Activated CD8-positive, alpha-beta memory T cell treated with anti-CD3 and anti-CD28 coated beads, Interleukin-2, amount 50 U/mL, for 1 hour (primary cell): ENCODE measurements at regions not wholly inside any gene's neighbourhood (a gene's known extent, or its start where the extent isn't known, plus 50 kb on each side); places are given as distances from the start of the nearest gene placed in this dataset.
"Not testable (repeated sequence)": the region's sequence is repeated elsewhere in the genome, so short reads cannot be mapped to it uniquely, and the experiment has no call there.

ENCODE experiments used
- DNase-seq: peaks from one replicate; pipeline ENCODE4 v3.0.0-alpha.2; 2020; ENCODE audit errors: extremely low read depth

- DNase-seq: no peak
Measured at GRCh38 chr5:125913200-125913599, 510.0 kb upstream of the GRAMD2B start.

GRCh38 chr5:125914471-125914870 is 508.7 kb upstream of the GRAMD2B start:
- DNase-seq: no peak

GRCh38 chr5:125923958-125924357 is 499.3 kb upstream of the GRAMD2B start:
- not testable (repeated sequence) for DNase-seq

GRCh38 chr5:125926172-125926571 is 497.0 kb upstream of the GRAMD2B start:
- DNase-seq: no peak

- DNase-seq: no peak
Measured at GRCh38 chr5:125928663-125929062, 494.5 kb upstream of the GRAMD2B start.

DNA sequence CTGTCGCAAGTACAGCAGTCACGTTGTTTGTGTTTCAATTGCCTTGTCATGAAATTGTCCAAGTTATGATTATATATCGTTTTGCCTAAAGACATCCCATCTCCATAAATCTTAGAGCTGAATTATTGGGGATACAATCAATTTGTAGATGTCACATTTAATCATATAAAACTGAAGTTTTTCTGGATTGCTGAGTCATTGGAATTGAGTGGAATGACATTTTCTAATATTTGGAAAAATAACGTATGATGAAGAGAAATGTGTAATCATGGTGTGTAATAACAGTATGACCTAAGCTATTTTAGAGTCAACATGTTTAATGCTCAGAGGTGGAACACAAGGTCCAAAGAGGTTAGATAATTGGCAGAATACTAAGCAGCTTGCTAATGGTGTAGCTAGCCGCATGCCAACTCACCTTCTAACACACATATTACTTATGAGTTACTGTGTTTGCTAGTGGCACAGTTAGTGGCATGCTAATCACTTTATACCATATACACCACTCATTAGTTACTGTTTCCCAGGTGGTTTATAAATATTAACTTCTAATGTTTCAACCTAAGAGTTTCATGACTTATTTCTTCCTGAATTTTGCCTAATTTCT is 473.1 kb upstream of the GRAMD2B start:
- DNase-seq: no peak

- no peak for DNase-seq
Measured at GRCh38 chr5:125961150-125961549, 462.1 kb upstream of the GRAMD2B start.

- no peak for DNase-seq
Measured at GRCh38 chr5:125965577-125965976, 457.6 kb upstream of the GRAMD2B start.

DNA sequence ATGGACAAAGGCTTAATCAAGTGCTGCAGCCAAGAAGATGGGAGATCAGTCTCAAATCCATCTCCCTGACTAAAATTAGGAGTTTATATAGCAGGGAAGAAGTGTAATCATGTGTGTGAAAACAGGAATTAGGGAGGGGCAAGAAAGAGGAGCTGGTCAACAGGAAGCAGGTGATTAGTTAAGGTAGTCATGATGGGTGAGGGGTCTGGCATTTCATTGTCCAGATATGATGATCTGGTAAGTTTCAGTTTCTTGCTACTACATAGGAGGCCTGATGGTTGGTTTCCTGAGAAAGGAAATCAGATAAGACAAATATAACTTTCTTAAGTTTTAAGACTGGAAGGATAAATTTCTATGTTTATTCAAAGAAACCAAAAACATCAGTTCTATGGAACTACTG is 455.6 kb upstream of the GRAMD2B start:
- DNase-seq: no peak

- DNase-seq: no peak
Measured at GRCh38 chr5:125969011-125969813, 454.0 kb upstream of the GRAMD2B start.

DNA sequence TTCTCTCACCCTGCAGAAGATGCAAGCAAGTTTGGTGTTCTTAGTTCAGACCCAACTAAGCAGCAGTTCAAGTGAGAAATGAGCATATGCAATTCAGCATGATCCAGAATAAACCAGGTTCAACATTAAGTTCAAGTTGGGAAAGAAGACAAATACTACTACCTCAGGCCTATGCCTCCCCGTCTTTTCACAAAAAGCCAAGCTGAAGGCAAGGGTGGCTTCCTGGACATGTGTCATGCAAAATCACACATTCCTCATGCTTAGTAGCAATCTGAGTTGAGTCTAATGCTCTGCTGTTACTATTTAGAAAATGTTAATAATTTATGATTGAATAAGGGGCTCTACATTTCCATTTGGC is 453.4 kb upstream of the GRAMD2B start:
- no peak for DNase-seq

GRCh38 chr5:125970631-125971307 is 452.4 kb upstream of the GRAMD2B start:
- no peak for DNase-seq

DNA sequence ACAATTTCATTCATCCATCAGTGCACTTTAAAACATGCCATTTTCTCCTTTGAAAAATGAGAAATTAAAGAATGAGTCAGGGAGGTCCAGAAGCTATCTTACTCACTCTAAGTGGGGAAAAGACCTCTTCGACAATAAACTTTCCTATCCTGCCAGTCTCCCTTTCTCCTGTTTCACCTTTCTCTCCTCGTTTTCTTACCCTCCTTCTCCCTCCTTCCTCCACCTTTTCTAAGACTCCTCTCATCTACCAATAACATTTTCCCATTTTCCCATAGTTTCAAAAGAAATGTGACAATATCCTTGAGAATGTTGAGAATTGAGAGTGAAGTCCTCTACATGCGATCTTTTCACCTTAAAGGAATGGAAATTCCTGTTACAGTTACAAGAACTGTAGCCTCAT is 450.5 kb upstream of the GRAMD2B start:
- no peak for DNase-seq

DNA sequence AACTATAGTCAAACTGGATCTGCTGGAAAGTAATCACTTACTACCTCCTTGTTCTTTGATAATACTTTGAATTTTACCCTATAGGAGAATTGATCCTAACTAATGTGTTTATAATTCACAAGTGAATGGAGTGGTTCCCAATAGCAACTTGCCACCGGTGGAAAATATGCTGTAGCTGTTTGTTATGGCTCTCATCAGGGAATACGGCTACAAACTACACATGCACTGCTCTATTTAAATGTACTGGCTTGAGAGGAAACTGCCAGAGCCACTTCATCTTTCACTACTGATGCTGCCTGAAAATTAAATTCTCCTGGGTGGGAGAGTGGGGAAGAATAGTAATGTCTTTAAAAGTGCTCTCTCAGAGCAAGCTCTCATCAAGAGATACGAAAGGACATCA is 448.5 kb upstream of the GRAMD2B start:
- DNase-seq: no peak

DNA sequence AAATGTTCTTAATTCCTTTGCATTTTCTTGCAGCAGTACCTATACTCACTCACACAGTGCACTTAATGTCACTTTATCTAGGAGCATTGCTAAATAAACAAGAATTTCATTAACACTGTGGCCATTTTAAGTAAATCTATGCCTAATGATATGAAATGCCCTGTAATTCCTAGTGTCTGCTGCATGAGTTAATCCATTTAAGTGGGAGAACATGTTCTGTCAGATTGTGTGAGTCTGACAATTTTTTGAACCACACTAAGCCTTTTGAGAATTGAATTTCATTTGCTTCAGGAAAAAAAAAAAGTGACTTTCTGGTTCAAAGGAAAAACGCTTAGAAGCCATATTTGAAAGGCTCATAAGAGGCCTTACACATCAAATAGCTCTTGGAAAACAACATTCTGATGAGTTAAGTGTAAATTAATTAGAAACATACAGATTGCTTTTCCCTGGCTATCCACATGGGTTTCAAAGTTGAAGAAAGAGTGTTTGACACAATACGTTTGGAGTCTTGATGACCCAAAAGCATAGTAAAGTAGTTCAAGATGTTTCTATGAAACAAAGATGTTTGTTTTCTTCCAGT is 446.7 kb upstream of the GRAMD2B start:
- no peak for DNase-seq

DNA sequence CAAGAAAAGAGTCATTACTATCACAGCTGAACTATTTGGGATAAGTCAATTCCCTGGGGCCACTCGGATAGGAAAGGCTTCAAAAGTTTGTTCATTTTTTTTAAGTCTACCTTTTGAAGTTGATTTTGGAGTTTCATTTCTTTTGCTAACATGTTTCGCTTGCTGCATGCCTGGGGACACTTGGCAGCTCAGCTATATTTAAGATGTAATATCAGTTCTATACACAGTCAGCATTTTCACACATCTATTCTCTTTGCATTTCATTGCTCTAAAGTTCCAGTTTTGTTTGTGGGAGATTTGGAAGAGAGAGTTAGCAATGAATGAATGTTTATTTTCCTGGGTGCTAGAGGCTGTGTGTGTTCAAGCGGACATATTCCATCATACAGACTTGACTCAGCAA is 445.2 kb upstream of the GRAMD2B start:
- DNase-seq: no peak

- no peak for DNase-seq
Measured at GRCh38 chr5:125979636-125980035, 443.6 kb upstream of the GRAMD2B start.

DNA sequence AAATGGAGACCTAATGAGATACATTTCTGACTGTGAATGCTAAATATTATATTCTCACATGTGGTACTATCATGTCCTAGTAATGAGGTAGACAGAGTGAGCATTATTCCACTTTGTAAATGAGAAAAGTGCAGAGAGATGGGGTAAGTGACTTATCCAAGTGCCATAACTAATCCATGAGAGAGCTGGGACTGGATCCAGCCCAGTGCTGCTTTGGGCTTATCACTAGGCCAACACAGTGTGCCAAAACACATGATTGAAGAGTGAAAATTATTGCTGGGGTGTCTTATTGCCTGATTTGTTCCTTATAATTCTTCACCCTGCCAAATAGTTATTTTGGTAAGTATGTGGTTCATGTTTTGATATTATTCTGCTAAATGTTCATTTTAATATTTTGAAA is 442.2 kb upstream of the GRAMD2B start:
- DNase-seq: no peak

DNA sequence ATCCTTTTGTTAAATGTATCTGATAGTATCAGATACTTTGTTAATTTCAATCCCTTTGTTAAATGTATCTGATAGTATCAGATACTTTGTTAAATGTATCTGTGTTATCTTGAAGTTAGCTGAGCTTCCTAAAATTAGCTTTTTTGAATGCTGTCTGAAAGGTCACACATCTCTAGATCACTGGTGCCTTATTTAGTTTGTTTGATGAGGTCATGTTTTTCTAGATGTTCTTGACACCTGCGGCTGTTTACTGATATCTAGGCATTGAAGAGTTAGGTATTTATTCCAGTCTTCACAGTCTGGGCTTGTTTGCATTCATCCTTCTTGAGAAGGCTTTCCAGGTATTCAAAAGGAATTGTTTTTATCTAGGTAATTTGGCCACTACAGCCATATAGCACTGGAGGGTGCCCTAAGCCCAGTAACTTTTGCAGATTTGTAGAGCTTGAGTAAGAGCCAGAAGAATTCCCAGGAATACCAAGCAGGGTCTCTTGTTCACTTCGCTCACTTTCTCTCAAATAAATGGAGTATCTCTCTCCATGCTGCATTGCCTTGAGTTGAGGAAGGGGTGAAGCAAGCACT is 435.4 kb upstream of the GRAMD2B start:
- DNase-seq: no peak

DNA sequence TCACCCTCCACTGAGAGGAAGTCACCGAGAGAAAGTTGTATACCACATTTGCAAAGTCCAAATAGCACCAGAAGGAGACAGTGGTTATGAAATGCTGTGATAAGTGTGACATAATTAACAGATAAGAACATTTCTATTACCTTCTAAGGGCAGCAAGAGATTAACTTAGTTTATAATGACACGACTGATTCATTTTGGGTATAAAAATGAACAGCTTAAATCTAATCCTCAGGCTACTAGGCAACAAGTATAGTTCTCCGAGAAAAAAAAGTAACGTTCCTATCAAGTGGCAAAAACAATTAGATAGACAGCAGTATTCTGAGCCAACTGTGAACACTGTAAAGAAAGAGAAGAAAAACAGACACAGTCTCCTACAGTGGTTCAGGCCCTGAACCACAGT is 431.2 kb upstream of the GRAMD2B start:
- no peak for DNase-seq

DNA sequence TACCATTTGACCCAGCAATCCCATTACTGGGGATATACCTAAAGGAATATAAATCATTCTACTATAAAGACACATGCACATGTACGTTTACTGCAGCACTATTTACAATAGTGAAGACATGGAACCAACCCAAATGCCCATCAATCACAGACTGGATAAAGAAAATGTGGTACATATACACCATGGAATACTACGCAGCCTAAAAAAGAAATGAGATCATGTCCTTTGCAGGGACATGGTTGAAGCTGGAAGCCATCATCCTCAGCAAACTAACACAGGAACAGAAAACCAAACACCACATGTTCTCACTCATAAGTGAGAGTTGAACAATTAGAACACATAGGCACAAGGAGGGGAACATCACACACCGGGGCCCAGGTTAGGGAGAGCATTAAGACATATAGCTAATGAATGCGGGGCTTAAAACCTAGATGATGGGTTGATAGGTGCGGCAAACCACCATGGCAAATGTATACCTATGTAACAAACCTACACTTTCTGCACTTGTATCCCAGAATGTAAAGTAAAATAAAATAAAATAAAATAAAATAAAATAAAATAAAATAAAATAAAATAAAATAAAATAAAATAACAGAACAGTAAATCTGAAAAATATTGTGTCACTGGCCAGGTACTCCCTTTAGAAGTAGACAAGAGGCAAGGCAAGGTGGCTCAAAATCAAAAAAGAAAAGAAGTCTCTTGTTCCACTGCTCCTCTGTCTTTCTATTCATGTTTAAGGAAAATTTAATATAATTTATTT is 423.8 kb upstream of the GRAMD2B start:
- DNase-seq: not testable (repeated sequence)

DNA sequence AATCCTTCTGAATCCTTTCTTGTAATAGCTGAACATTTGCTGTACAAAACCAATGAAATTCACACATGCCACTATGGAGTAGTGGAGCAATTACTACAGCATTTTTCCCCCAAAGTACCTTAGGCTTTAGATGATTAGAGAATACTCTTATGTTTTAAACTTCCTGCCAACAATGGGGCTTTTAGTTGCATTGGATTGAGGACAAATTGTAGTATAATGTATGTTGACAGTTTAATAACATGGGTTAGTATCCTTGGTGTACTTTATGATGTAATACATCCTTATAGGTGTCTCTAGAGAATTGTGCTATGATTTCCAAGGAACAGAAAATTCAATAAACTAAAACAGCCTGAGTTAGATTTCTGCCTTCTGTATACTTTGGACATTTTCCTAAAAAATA is 422.7 kb upstream of the GRAMD2B start:
- no peak for DNase-seq
